SK-N-SH treated with all-trans-retinoic acid at 6 μM for 48 hours (cell line): ENCODE measurements at regions not wholly inside any gene's neighbourhood (a gene's known extent, or its start where the extent isn't known, plus 50 kb on each side); places are given as distances from the start of the nearest gene placed in this dataset.

ENCODE experiments used
- ATAC-seq: fragments of 200-7000 bp; cut with Tn5 transposase; 3 replicates; pipeline ENCODE4 v1.9.1; 2020; ENCODE audit warnings: mild to moderate bottlenecking, moderate library complexity
- ARNTL ChIP-seq: fragments of 450-650 bp; formaldehyde crosslinking; IDR thresholded peaks from 2 replicates; pipeline ENCODE4 v1.5.0; 2020; ENCODE audit warnings: low read depth, mild to moderate bottlenecking, moderate library complexity, borderline replicate concordance
- CSDC2 ChIP-seq: fragments of 250-450 bp; sonication (Bioruptor Pico); IDR thresholded peaks from 2 replicates; pipeline ENCODE4 v1.5.0; 2020; ENCODE audit warnings: mild to moderate bottlenecking, moderate library complexity
- CSRNP3 ChIP-seq: fragments of 250-450 bp; sonication (Bioruptor Pico); IDR thresholded peaks from 2 replicates; pipeline ENCODE4 v1.5.1; 2021; ENCODE audit warnings: mild to moderate bottlenecking, moderate library complexity
- ESRRG ChIP-seq: fragments of 250-450 bp; sonication (Bioruptor Pico); IDR thresholded peaks from 2 replicates; pipeline ENCODE4 v1.6.1; 2021; ENCODE audit warnings: mild to moderate bottlenecking
- GLIS3 ChIP-seq: fragments of 250-450 bp; sonication (Bioruptor Pico); IDR thresholded peaks from 2 replicates; pipeline ENCODE4 v1.5.0; 2020; ENCODE audit warnings: mild to moderate bottlenecking, moderate library complexity
- ISL1 ChIP-seq: fragments of 250-450 bp; sonication (Bioruptor Pico); IDR thresholded peaks from 2 replicates; pipeline ENCODE4 v2.1.2; 2022; ENCODE audit warnings: mild to moderate bottlenecking, moderate library complexity
- OSR1 ChIP-seq: fragments of 250-450 bp; sonication (Bioruptor Pico); IDR thresholded peaks from 2 replicates; pipeline ENCODE4 v1.8.0; 2022; ENCODE audit warnings: moderate library complexity, mild to moderate bottlenecking, inconsistent platforms
- PPARA ChIP-seq: fragments of 250-450 bp; sonication (Bioruptor Pico); IDR thresholded peaks from 2 replicates; pipeline ENCODE4 v1.5.0; 2020; ENCODE audit warnings: mild to moderate bottlenecking, borderline replicate concordance
- RARB ChIP-seq: fragments of 250-450 bp; sonication (Bioruptor Pico); IDR thresholded peaks from 2 replicates; pipeline ENCODE4 v1.8.0; 2021; ENCODE audit warnings: mild to moderate bottlenecking, moderate library complexity
- SNAI2 ChIP-seq: fragments of 250-450 bp; sonication (Bioruptor Pico); IDR thresholded peaks from 2 replicates; pipeline ENCODE4 v1.5.0; 2020; ENCODE audit warnings: mild to moderate bottlenecking, moderate library complexity
- TCF4 ChIP-seq: fragments of 250-450 bp; sonication (Bioruptor Pico); IDR thresholded peaks from 2 replicates; pipeline ENCODE4 v1.8.0; 2021; ENCODE audit warnings: mild to moderate bottlenecking, moderate library complexity, borderline replicate concordance
- ZC3H10 ChIP-seq: fragments of 250-450 bp; sonication (Bioruptor Pico); IDR thresholded peaks from 2 replicates; pipeline ENCODE4 v1.5.1; 2021; ENCODE audit warnings: mild to moderate bottlenecking, moderate library complexity
- ZFP3 ChIP-seq: fragments of 250-450 bp; sonication (Bioruptor Pico); IDR thresholded peaks from 2 replicates; pipeline ENCODE4 v1.5.0; 2020; ENCODE audit warnings: mild to moderate bottlenecking, moderate library complexity
- ZFP30 ChIP-seq: fragments of 450-650 bp; formaldehyde crosslinking; IDR thresholded peaks from 2 replicates; pipeline ENCODE4 v1.5.0; 2022; ENCODE audit warnings: mild to moderate bottlenecking, moderate library complexity
- ZNF565 ChIP-seq: fragments of 450-650 bp; formaldehyde crosslinking; conservative IDR thresholded peaks from 2 replicates; pipeline ENCODE4 v1.5.0; 2020; ENCODE audit warnings: low read depth, mild to moderate bottlenecking, moderate library complexity
- ZNF70 ChIP-seq: fragments of 450-650 bp; formaldehyde crosslinking; IDR thresholded peaks from 2 replicates; pipeline ENCODE4 v1.5.0; 2020; ENCODE audit warnings: mild to moderate bottlenecking, moderate library complexity
- ZNF8 ChIP-seq: fragments of 450-650 bp; formaldehyde crosslinking; IDR thresholded peaks from 2 replicates; pipeline ENCODE4 v1.5.0; 2020; ENCODE audit warnings: mild to moderate bottlenecking, moderate library complexity
- TF ChIP-seq, protein P1 (sequence below): fragments of 250-450 bp; sonication (Bioruptor Pico); IDR thresholded peaks from 2 replicates; pipeline ENCODE4 v1.5.1; 2020; ENCODE audit warnings: low read depth, mild to moderate bottlenecking, moderate library complexity
- TF ChIP-seq, protein P2 (sequence below): fragments of 250-450 bp; sonication (Bioruptor Pico); IDR thresholded peaks from 2 replicates; pipeline ENCODE4 v1.8.0; 2020; ENCODE audit warnings: mild to moderate bottlenecking, moderate library complexity, borderline replicate concordance
- TF ChIP-seq, protein P3 (sequence below): fragments of 250-450 bp; sonication (Bioruptor Pico); IDR thresholded peaks from 2 replicates; pipeline ENCODE4 v1.5.0; 2020; ENCODE audit warnings: mild to moderate bottlenecking, moderate library complexity

- TF ChIP-seq, protein P1, sequence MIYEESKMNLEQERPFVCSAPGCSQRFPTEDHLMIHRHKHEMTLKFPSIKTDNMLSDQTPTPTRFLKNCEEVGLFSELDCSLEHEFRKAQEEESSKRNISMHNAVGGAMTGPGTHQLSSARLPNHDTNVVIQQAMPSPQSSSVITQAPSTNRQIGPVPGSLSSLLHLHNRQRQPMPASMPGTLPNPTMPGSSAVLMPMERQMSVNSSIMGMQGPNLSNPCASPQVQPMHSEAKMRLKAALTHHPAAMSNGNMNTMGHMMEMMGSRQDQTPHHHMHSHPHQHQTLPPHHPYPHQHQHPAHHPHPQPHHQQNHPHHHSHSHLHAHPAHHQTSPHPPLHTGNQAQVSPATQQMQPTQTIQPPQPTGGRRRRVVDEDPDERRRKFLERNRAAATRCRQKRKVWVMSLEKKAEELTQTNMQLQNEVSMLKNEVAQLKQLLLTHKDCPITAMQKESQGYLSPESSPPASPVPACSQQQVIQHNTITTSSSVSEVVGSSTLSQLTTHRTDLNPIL = no peak
- no peak for TF ChIP-seq ZFP3
- TF ChIP-seq PPARA (CRISPR knock-in tag) = no peak
These were observed 356.6 kb upstream of the ZMIZ1 start (continued) for GRCh38 chr10:78712147-78712546.

- ATAC-seq = no peak
- no peak for TF ChIP-seq ZNF8 (CRISPR knock-in tag)
- TF ChIP-seq, protein P2, sequence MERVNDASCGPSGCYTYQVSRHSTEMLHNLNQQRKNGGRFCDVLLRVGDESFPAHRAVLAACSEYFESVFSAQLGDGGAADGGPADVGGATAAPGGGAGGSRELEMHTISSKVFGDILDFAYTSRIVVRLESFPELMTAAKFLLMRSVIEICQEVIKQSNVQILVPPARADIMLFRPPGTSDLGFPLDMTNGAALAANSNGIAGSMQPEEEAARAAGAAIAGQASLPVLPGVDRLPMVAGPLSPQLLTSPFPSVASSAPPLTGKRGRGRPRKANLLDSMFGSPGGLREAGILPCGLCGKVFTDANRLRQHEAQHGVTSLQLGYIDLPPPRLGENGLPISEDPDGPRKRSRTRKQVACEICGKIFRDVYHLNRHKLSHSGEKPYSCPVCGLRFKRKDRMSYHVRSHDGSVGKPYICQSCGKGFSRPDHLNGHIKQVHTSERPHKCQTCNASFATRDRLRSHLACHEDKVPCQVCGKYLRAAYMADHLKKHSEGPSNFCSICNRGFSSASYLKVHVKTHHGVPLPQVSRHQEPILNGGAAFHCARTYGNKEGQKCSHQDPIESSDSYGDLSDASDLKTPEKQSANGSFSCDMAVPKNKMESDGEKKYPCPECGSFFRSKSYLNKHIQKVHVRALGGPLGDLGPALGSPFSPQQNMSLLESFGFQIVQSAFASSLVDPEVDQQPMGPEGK = no peak
- no peak for TF ChIP-seq PPARA (CRISPR knock-in tag)
- no peak for TF ChIP-seq ZNF565 (CRISPR knock-in tag)
- no peak for TF ChIP-seq ZFP30 (CRISPR knock-in tag)
These were observed 355.1 kb upstream of the ZMIZ1 start for GRCh38 chr10:78713659-78714058.

DNA sequence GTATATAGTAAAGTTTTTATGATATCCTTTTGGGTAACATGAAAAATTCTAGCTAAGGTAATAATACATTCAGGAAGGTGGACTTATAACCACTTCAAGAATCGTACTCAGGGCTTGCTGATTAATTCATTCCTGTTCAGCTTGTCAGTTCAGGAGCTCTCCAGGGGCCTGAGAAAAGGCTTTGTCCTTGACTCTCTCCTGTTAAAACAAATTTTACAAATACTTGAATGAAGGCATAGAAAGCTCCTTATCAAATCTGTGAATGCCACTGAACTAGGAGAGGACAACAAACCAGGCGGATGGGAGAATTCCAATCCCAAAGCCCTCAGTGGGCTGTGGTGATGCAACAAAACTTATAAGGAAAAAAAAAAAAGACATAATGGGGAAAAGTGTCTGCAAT is 354.5 kb upstream of the ZMIZ1 start:
- TF ChIP-seq, protein P1 = no peak
- TF ChIP-seq ZNF565 (CRISPR knock-in tag) (no peak), TCF4 (CRISPR knock-in tag) (no peak), OSR1 (CRISPR knock-in tag) (no peak), ZFP3 (no peak), RARB (CRISPR knock-in tag) (no peak), GLIS3 (no peak), ZFP30 (CRISPR knock-in tag) (no peak), ESRRG (CRISPR knock-in tag) (no peak), ISL1 (no peak), ZNF70 (CRISPR knock-in tag) (no peak), CSRNP3 (CRISPR knock-in tag) (no peak), ARNTL (CRISPR knock-in tag) (no peak)
- TF ChIP-seq, protein P2 = no peak
- ATAC-seq = no peak

DNA sequence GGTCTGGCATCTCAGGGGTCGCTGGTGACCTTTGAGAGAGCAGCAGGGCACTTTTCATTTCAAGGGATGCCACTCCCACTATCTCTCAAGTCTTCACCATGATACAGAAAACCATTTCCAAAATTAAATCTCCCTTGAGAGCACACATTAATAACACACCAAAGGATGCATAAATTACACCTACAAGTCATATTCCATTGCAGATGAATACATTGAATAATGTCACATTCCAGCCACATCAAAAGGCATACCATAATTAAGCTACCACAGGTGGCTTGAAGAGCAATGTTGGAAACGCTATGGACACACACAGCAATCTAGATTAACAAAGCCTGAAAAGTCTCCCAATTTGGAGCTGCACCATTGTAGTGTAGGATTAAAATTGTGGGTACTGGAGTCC is 353.3 kb upstream of the ZMIZ1 start:
- ATAC-seq = no peak
- no peak for TF ChIP-seq CSDC2
- no peak for TF ChIP-seq ZNF70 (CRISPR knock-in tag)
- no peak for TF ChIP-seq ESRRG (CRISPR knock-in tag)
- no peak for TF ChIP-seq ARNTL (CRISPR knock-in tag)
- TF ChIP-seq OSR1 (CRISPR knock-in tag) = no peak
- TF ChIP-seq, protein P2 = no peak
- no peak for TF ChIP-seq PPARA (CRISPR knock-in tag)
- no peak for TF ChIP-seq ZNF8 (CRISPR knock-in tag)
- no peak for TF ChIP-seq SNAI2 (CRISPR knock-in tag)
- no peak for TF ChIP-seq ZC3H10
- no peak for TF ChIP-seq ISL1
- no peak for TF ChIP-seq RARB (CRISPR knock-in tag)
- TF ChIP-seq, protein P3, sequence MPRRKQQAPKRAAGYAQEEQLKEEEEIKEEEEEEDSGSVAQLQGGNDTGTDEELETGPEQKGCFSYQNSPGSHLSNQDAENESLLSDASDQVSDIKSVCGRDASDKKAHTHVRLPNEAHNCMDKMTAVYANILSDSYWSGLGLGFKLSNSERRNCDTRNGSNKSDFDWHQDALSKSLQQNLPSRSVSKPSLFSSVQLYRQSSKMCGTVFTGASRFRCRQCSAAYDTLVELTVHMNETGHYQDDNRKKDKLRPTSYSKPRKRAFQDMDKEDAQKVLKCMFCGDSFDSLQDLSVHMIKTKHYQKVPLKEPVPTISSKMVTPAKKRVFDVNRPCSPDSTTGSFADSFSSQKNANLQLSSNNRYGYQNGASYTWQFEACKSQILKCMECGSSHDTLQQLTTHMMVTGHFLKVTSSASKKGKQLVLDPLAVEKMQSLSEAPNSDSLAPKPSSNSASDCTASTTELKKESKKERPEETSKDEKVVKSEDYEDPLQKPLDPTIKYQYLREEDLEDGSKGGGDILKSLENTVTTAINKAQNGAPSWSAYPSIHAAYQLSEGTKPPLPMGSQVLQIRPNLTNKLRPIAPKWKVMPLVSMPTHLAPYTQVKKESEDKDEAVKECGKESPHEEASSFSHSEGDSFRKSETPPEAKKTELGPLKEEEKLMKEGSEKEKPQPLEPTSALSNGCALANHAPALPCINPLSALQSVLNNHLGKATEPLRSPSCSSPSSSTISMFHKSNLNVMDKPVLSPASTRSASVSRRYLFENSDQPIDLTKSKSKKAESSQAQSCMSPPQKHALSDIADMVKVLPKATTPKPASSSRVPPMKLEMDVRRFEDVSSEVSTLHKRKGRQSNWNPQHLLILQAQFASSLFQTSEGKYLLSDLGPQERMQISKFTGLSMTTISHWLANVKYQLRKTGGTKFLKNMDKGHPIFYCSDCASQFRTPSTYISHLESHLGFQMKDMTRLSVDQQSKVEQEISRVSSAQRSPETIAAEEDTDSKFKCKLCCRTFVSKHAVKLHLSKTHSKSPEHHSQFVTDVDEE (CRISPR knock-in tag) = no peak
- TF ChIP-seq ZNF565 (CRISPR knock-in tag) = no peak
